ENCODE measurements at regions not wholly inside any gene's neighbourhood (a gene's known extent, or its start where the extent isn't known, plus 50 kb on each side); places are given as distances from the start of the nearest gene placed in this dataset.

- no peak for DNase-seq (ENCODE audit: low read depth in 1 of 2, low spot score in 1 of 2)
- TF ChIP-seq, protein P1, sequence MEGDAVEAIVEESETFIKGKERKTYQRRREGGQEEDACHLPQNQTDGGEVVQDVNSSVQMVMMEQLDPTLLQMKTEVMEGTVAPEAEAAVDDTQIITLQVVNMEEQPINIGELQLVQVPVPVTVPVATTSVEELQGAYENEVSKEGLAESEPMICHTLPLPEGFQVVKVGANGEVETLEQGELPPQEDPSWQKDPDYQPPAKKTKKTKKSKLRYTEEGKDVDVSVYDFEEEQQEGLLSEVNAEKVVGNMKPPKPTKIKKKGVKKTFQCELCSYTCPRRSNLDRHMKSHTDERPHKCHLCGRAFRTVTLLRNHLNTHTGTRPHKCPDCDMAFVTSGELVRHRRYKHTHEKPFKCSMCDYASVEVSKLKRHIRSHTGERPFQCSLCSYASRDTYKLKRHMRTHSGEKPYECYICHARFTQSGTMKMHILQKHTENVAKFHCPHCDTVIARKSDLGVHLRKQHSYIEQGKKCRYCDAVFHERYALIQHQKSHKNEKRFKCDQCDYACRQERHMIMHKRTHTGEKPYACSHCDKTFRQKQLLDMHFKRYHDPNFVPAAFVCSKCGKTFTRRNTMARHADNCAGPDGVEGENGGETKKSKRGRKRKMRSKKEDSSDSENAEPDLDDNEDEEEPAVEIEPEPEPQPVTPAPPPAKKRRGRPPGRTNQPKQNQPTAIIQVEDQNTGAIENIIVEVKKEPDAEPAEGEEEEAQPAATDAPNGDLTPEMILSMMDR (IDR thresholded peaks at IDR 0.05; ENCODE audit: insufficient read depth, low read length), result no peak
- TF ChIP-seq, protein P2, sequence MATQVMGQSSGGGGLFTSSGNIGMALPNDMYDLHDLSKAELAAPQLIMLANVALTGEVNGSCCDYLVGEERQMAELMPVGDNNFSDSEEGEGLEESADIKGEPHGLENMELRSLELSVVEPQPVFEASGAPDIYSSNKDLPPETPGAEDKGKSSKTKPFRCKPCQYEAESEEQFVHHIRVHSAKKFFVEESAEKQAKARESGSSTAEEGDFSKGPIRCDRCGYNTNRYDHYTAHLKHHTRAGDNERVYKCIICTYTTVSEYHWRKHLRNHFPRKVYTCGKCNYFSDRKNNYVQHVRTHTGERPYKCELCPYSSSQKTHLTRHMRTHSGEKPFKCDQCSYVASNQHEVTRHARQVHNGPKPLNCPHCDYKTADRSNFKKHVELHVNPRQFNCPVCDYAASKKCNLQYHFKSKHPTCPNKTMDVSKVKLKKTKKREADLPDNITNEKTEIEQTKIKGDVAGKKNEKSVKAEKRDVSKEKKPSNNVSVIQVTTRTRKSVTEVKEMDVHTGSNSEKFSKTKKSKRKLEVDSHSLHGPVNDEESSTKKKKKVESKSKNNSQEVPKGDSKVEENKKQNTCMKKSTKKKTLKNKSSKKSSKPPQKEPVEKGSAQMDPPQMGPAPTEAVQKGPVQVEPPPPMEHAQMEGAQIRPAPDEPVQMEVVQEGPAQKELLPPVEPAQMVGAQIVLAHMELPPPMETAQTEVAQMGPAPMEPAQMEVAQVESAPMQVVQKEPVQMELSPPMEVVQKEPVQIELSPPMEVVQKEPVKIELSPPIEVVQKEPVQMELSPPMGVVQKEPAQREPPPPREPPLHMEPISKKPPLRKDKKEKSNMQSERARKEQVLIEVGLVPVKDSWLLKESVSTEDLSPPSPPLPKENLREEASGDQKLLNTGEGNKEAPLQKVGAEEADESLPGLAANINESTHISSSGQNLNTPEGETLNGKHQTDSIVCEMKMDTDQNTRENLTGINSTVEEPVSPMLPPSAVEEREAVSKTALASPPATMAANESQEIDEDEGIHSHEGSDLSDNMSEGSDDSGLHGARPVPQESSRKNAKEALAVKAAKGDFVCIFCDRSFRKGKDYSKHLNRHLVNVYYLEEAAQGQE (IDR thresholded peaks at IDR 0.05; ENCODE audit: insufficient replicate concordance, low read depth), result no peak
- TF ChIP-seq GABPA (IDR thresholded peaks at IDR 0.05; ENCODE audit: low read depth) (no peak), SPI1 (IDR thresholded peaks at IDR 0.05; ENCODE audit: borderline replicate concordance, low read depth) (no peak), POLR2AphosphoS5 (IDR thresholded peaks at IDR 0.05; ENCODE audit: low read depth) (no peak)
- H3K4me3 ChIP-seq (replicated peaks; ENCODE audit: insufficient read depth, low read length), result no peak overlapping the region
Measured at GRCh38 chr13:84399320-84400085, 517.2 kb upstream of the SLITRK1 start.

DNA sequence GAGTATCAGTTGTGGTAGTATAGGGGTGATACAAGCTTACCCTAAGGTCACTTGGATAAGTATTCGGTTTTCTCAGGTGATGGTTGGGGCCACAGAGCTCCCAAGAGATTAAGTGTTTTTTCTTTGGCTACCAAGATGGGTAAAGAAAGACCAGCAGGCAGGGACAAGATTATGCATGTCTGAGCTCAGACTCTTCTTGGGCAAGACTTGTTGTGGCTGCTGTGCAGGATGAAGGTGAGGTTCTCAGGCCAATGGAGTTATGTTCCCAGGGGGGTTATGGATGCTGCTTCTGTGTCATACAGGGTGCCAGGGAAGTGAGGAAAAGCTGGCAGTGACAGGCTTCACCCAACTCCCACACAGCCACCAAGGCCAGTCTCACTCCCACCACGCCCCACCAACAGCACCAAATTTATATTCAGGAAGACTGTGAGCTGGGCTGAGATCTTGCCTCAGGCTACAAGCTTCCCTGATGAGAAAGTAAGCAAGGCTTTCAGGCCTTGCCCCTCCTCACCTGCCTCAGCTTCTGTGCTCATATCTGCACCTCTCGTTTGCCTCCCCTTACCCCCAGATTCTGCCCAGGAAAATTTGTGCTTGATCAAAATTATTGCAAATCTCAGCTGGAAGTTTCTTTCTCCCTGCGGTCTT, 511.8 kb upstream of the SLITRK1 start:
- no peaks in the 10 kb centered on the region for H3K27me3 ChIP-seq (ENCODE audit: insufficient read depth, poor library complexity, severe bottlenecking)
- no peak for TF ChIP-seq GABPA (IDR thresholded peaks at IDR 0.05; ENCODE audit: low read depth)
- no peak for TF ChIP-seq SPI1 (IDR thresholded peaks at IDR 0.05; ENCODE audit: borderline replicate concordance, low read depth)
- no peak for TF ChIP-seq POLR2AphosphoS5 (IDR thresholded peaks at IDR 0.05; ENCODE audit: low read depth)
- TF ChIP-seq, protein P1 (IDR thresholded peaks at IDR 0.05; ENCODE audit: insufficient read depth, low read length), result no peak
- TF ChIP-seq, protein P2 (IDR thresholded peaks at IDR 0.05; ENCODE audit: insufficient replicate concordance, low read depth), result no peak
- no peak overlapping the region for H3K27ac ChIP-seq (replicated peaks)
- H3K4me3 ChIP-seq (replicated peaks; ENCODE audit: insufficient read depth, low read length), result no peak overlapping the region
- no peak for DNase-seq (ENCODE audit: low read depth in 1 of 2, low spot score in 1 of 2)

More at GRCh38 chr13:84399320-84400085, 517.2 kb upstream of the SLITRK1 start:
- Histone ChIP-seq H3K27ac (replicated peaks) (no peak overlapping the region), H3K27me3 (ENCODE audit: insufficient read depth, poor library complexity, severe bottlenecking) (no peaks in the 10 kb centered on the region)

- TF ChIP-seq, protein P1 (IDR thresholded peaks at IDR 0.05; ENCODE audit: insufficient read depth, low read length), result no peak
- TF ChIP-seq POLR2AphosphoS5 (IDR thresholded peaks at IDR 0.05; ENCODE audit: low read depth) (no peak), GABPA (IDR thresholded peaks at IDR 0.05; ENCODE audit: low read depth) (no peak), SPI1 (IDR thresholded peaks at IDR 0.05; ENCODE audit: borderline replicate concordance, low read depth) (no peak)
- TF ChIP-seq, protein P2 (IDR thresholded peaks at IDR 0.05; ENCODE audit: insufficient replicate concordance, low read depth), result no peak
Measured at GRCh38 chr13:84380866-84381265, 498.6 kb upstream of the SLITRK1 start.

More at GRCh38 chr13:84380866-84381265, 498.6 kb upstream of the SLITRK1 start:
- H3K27me3 ChIP-seq (ENCODE audit: insufficient read depth, poor library complexity, severe bottlenecking), result no peaks in the 10 kb centered on the region
- H3K4me3 ChIP-seq (replicated peaks; ENCODE audit: insufficient read depth, low read length), result no peak overlapping the region
- no peak overlapping the region for H3K27ac ChIP-seq (replicated peaks)
- DNase-seq (ENCODE audit: low read depth in 1 of 2, low spot score in 1 of 2), result no peak
